ENCODE measurements at regions not wholly inside any gene's neighbourhood (a gene's known extent, or its start where the extent isn't known, plus 50 kb on each side); places are given as distances from the start of the nearest gene placed in this dataset.

GRCh38 chr2:185436787-185437372, 301.7 kb upstream of the FSIP2 start:
- intact Hi-C loops (cut with micrococcal nuclease) = no loop called here
- H3K27ac Mint-ChIP-seq = no peak overlapping the region
- no peaks in the 10 kb centered on the region for H3K9me3 Mint-ChIP-seq
- H3K4me1 Mint-ChIP-seq (ENCODE audit: low read depth) = no peaks in the 10 kb centered on the region
- H3K36me3 Mint-ChIP-seq (ENCODE audit: low read depth) = no peaks in the 10 kb centered on the region
- DNase-seq (ENCODE audit: low spot score) = no peak
- H3K27me3 Mint-ChIP-seq (ENCODE audit: low read depth) = no peaks in the 10 kb centered on the region
- no peak overlapping the region for H3K4me3 Mint-ChIP-seq (ENCODE audit: low read depth)

GRCh38 chr2:185441486-185442005, 297.1 kb upstream of the FSIP2 start:
- peaks cover 2% of the 10 kb centered on the region for H3K9me3 Mint-ChIP-seq
- no peak overlapping the region for H3K4me3 Mint-ChIP-seq (ENCODE audit: low read depth)
- intact Hi-C loops (cut with micrococcal nuclease) = no loop called here
- no peaks in the 10 kb centered on the region for H3K4me1 Mint-ChIP-seq (ENCODE audit: low read depth)
- H3K27ac Mint-ChIP-seq = no peak overlapping the region
- H3K27me3 Mint-ChIP-seq (ENCODE audit: low read depth) = no peaks in the 10 kb centered on the region
- no peaks in the 10 kb centered on the region for H3K36me3 Mint-ChIP-seq (ENCODE audit: low read depth)
- DNase-seq (ENCODE audit: low spot score) = no peak

GRCh38 chr2:185456517-185456916, 282.1 kb upstream of the FSIP2 start:
- Mint-ChIP-seq H3K9me3 (peaks cover 7% of the 10 kb centered on the region), H3K27me3 (ENCODE audit: low read depth) (no peaks in the 10 kb centered on the region), H3K27ac (no peak overlapping the region), H3K4me1 (ENCODE audit: low read depth) (no peaks in the 10 kb centered on the region), H3K4me3 (ENCODE audit: low read depth) (no peak overlapping the region), H3K36me3 (ENCODE audit: low read depth) (no peaks in the 10 kb centered on the region)
- intact Hi-C loops (cut with micrococcal nuclease) = no loop called here
- no peak for DNase-seq (ENCODE audit: low spot score)

- Mint-ChIP-seq H3K4me3 (ENCODE audit: low read depth) (no peak overlapping the region), H3K4me1 (ENCODE audit: low read depth) (peaks cover 2% of the 10 kb centered on the region), H3K27me3 (ENCODE audit: low read depth) (no peaks in the 10 kb centered on the region), H3K27ac (no peak overlapping the region), H3K36me3 (ENCODE audit: low read depth) (no peaks in the 10 kb centered on the region), H3K9me3 (peaks cover 6% of the 10 kb centered on the region)
- intact Hi-C loops (cut with micrococcal nuclease) = no loop called here
- no peak for DNase-seq (ENCODE audit: low spot score)
These were observed 275.1 kb upstream of the FSIP2 start for GRCh38 chr2:185463481-185463880.

GRCh38 chr2:185466915-185467314, 271.7 kb upstream of the FSIP2 start:
- Mint-ChIP-seq H3K4me1 (ENCODE audit: low read depth) (peaks cover 2% of the 10 kb centered on the region), H3K4me3 (ENCODE audit: low read depth) (no peak overlapping the region), H3K27me3 (ENCODE audit: low read depth) (no peaks in the 10 kb centered on the region), H3K27ac (no peak overlapping the region), H3K9me3 (peaks cover 6% of the 10 kb centered on the region), H3K36me3 (ENCODE audit: low read depth) (no peaks in the 10 kb centered on the region)
- DNase-seq (ENCODE audit: low spot score) = no peak
- intact Hi-C loops (cut with micrococcal nuclease) = no loop called here

- H3K4me3 Mint-ChIP-seq (ENCODE audit: low read depth) = no peak overlapping the region
- DNase-seq (ENCODE audit: low spot score) = no peak
- peaks cover 2% of the 10 kb centered on the region for H3K4me1 Mint-ChIP-seq (ENCODE audit: low read depth)
These were observed 267.2 kb upstream of the FSIP2 start for GRCh38 chr2:185471441-185471840.

GRCh38 chr2:185472574-185472973, 266.0 kb upstream of the FSIP2 start:
- Mint-ChIP-seq H3K36me3 (ENCODE audit: low read depth) (no peaks in the 10 kb centered on the region), H3K9me3 (no peaks in the 10 kb centered on the region), H3K4me1 (ENCODE audit: low read depth) (no peaks in the 10 kb centered on the region), H3K4me3 (ENCODE audit: low read depth) (no peak overlapping the region), H3K27ac (no peak overlapping the region), H3K27me3 (ENCODE audit: low read depth) (no peaks in the 10 kb centered on the region)
- intact Hi-C loops (cut with micrococcal nuclease) = no loop called here
- no peak for DNase-seq (ENCODE audit: low spot score)

More at GRCh38 chr2:185471441-185471840, 267.2 kb upstream of the FSIP2 start:
- intact Hi-C loops (cut with micrococcal nuclease) = no loop called here
- Mint-ChIP-seq H3K9me3 (no peaks in the 10 kb centered on the region), H3K27me3 (ENCODE audit: low read depth) (no peaks in the 10 kb centered on the region), H3K36me3 (ENCODE audit: low read depth) (no peaks in the 10 kb centered on the region), H3K27ac (no peak overlapping the region)

- H3K27ac Mint-ChIP-seq = no peak overlapping the region
- H3K4me3 Mint-ChIP-seq (ENCODE audit: low read depth) = no peak overlapping the region
- H3K36me3 Mint-ChIP-seq (ENCODE audit: low read depth) = no peaks in the 10 kb centered on the region
- no peaks in the 10 kb centered on the region for H3K9me3 Mint-ChIP-seq
- H3K4me1 Mint-ChIP-seq (ENCODE audit: low read depth) = no peaks in the 10 kb centered on the region
- no peaks in the 10 kb centered on the region for H3K27me3 Mint-ChIP-seq (ENCODE audit: low read depth)
- no peak for DNase-seq (ENCODE audit: low spot score)
- intact Hi-C loops (cut with micrococcal nuclease) = no loop called here
These were observed 264.8 kb upstream of the FSIP2 start for GRCh38 chr2:185473838-185474237.

- DNase-seq (ENCODE audit: low spot score) = no peak
- Mint-ChIP-seq H3K4me3 (ENCODE audit: low read depth) (no peak overlapping the region), H3K36me3 (ENCODE audit: low read depth) (no peaks in the 10 kb centered on the region), H3K9me3 (no peaks in the 10 kb centered on the region), H3K27ac (no peak overlapping the region), H3K4me1 (ENCODE audit: low read depth) (no peaks in the 10 kb centered on the region), H3K27me3 (ENCODE audit: low read depth) (no peaks in the 10 kb centered on the region)
- intact Hi-C loops (cut with micrococcal nuclease) = no loop called here
These were observed 262.7 kb upstream of the FSIP2 start for GRCh38 chr2:185475914-185476313.

GRCh38 chr2:185477452-185477851, 261.2 kb upstream of the FSIP2 start:
- Mint-ChIP-seq H3K4me3 (ENCODE audit: low read depth) (no peak overlapping the region), H3K36me3 (ENCODE audit: low read depth) (no peaks in the 10 kb centered on the region), H3K27me3 (ENCODE audit: low read depth) (no peaks in the 10 kb centered on the region), H3K4me1 (ENCODE audit: low read depth) (no peaks in the 10 kb centered on the region), H3K27ac (no peak overlapping the region), H3K9me3 (peaks cover 4% of the 10 kb centered on the region)
- no peak for DNase-seq (ENCODE audit: low spot score)
- intact Hi-C loops (cut with micrococcal nuclease) = no loop called here

- Mint-ChIP-seq H3K27me3 (ENCODE audit: low read depth) (no peaks in the 10 kb centered on the region), H3K4me1 (ENCODE audit: low read depth) (no peaks in the 10 kb centered on the region), H3K36me3 (ENCODE audit: low read depth) (no peaks in the 10 kb centered on the region), H3K4me3 (ENCODE audit: low read depth) (no peak overlapping the region), H3K27ac (no peak overlapping the region), H3K9me3 (peaks cover 12% of the 10 kb centered on the region)
- intact Hi-C loops (cut with micrococcal nuclease) = no loop called here
- DNase-seq (ENCODE audit: low spot score) = no peak
These were observed 254.0 kb upstream of the FSIP2 start for GRCh38 chr2:185484602-185485001.

GRCh38 chr2:185502351-185502750, 236.3 kb upstream of the FSIP2 start:
- no peak overlapping the region for H3K4me3 Mint-ChIP-seq (ENCODE audit: low read depth)
- H3K9me3 Mint-ChIP-seq = peaks cover 25% of the 10 kb centered on the region
- H3K4me1 Mint-ChIP-seq (ENCODE audit: low read depth) = no peaks in the 10 kb centered on the region
- no peak for DNase-seq (ENCODE audit: low spot score)
- intact Hi-C loops (cut with micrococcal nuclease) = no loop called here
- no peaks in the 10 kb centered on the region for H3K36me3 Mint-ChIP-seq (ENCODE audit: low read depth)
- H3K27ac Mint-ChIP-seq = no peak overlapping the region
- H3K27me3 Mint-ChIP-seq (ENCODE audit: low read depth) = no peaks in the 10 kb centered on the region

GRCh38 chr2:185507719-185508118, 230.9 kb upstream of the FSIP2 start:
- Mint-ChIP-seq H3K4me1 (ENCODE audit: low read depth) (no peaks in the 10 kb centered on the region), H3K27me3 (ENCODE audit: low read depth) (no peaks in the 10 kb centered on the region), H3K9me3 (peaks cover 33% of the 10 kb centered on the region), H3K27ac (no peak overlapping the region), H3K4me3 (ENCODE audit: low read depth) (no peak overlapping the region), H3K36me3 (ENCODE audit: low read depth) (no peaks in the 10 kb centered on the region)
- intact Hi-C loops (cut with micrococcal nuclease) = no loop called here
- DNase-seq (ENCODE audit: low spot score) = no peak

GRCh38 chr2:185510060-185510459, 228.5 kb upstream of the FSIP2 start:
- Mint-ChIP-seq H3K27me3 (ENCODE audit: low read depth) (no peaks in the 10 kb centered on the region), H3K4me1 (ENCODE audit: low read depth) (no peaks in the 10 kb centered on the region), H3K4me3 (ENCODE audit: low read depth) (no peak overlapping the region), H3K27ac (no peak overlapping the region), H3K9me3 (peaks cover 32% of the 10 kb centered on the region), H3K36me3 (ENCODE audit: low read depth) (no peaks in the 10 kb centered on the region)
- DNase-seq (ENCODE audit: low spot score) = no peak
- intact Hi-C loops (cut with micrococcal nuclease) = no loop called here

Data from activated T-helper 2 cell treated with anti-CD3 and anti-CD28 coated beads, Interferon-gamma antibody, Interleukin-2, Interleukin-4, amounts not matched to agents 10 μg/mL and 5 μg/mL and 100 μg/mL, durations not matched to agents 14 hours and 24 hours and 36 hours (primary cell).